ENCODE measurements at regions not wholly inside any gene's neighbourhood (a gene's known extent, or its start where the extent isn't known, plus 50 kb on each side); places are given as distances from the start of the nearest gene placed in this dataset.

- no peak for TF ChIP-seq POLR2A (IDR thresholded peaks at IDR 0.05; ENCODE audit: low read depth)
- TF ChIP-seq EP300 (IDR thresholded peaks at IDR 0.05): no peak
- no peak for TF ChIP-seq CTCF (IDR thresholded peaks at IDR 0.05)
Observed at GRCh38 chr20:58008413-58008812, 220.0 kb downstream of the ANKRD60 start.
